ENCODE measurements at regions not wholly inside any gene's neighbourhood (a gene's known extent, or its start where the extent isn't known, plus 50 kb on each side); places are given as distances from the start of the nearest gene placed in this dataset.

- TF ChIP-seq CTCF (IDR thresholded peaks at IDR 0.05): no peak
- TF ChIP-seq POLR2A (IDR thresholded peaks at IDR 0.05): no peak
- TF ChIP-seq EP300 (IDR thresholded peaks at IDR 0.05): no peak
These were observed 1654.6 kb upstream of the RAG2 start for GRCh38 chr11:38252620-38253019.

Data from ovary (tissue), 3 donors.